ENCODE measurements at regions not wholly inside any gene's neighbourhood (a gene's known extent, or its start where the extent isn't known, plus 50 kb on each side); places are given as distances from the start of the nearest gene placed in this dataset.

GRCh38 chr3:177347611-177348010 is 150.3 kb upstream of the TBL1XR1 start:
- Histone ChIP-seq H3K4me3 (ENCODE audit: extremely low read depth in 1 of 4, insufficient read depth in 2 of 4, low read depth in 3 of 4, low read length in 4 of 4) (no peak overlapping the region), H4K5ac (ENCODE audit: insufficient read length, low read depth, low read length) (no peak overlapping the region), H3K18ac (ENCODE audit: extremely low read depth, low read length) (no peak overlapping the region), H3K4me2 (ENCODE audit: insufficient read depth in 1 of 2, low read depth in 2 of 2, low read length in 2 of 2) (no peak overlapping the region), H2BK5ac (ENCODE audit: low read depth, low read length) (no peak overlapping the region), H3K36me3 (ENCODE audit: control insufficient read depth in 2 of 4, insufficient read depth in 4 of 4, low read length in 3 of 4) (no peaks in the 10 kb centered on the region), H3K27ac (ENCODE audit: low read depth, low read length) (no peak overlapping the region), H3K79me2 (ENCODE audit: control insufficient read depth in 1 of 2, insufficient read depth in 2 of 2, low read length in 2 of 2) (no peaks in the 10 kb centered on the region), H3K27me3 (replicated peaks in 1 of 4; ENCODE audit: control insufficient read depth in 3 of 4, extremely low read depth in 1 of 4, insufficient read depth in 3 of 4, low read length in 3 of 4) (peaks cover 8 to 43% (median 37%) of the 10 kb centered on the region in 4 experiments), H2AK5ac (ENCODE audit: low read depth, low read length) (no peak overlapping the region), H2AFZ (ENCODE audit: low read length) (no peak overlapping the region), H2BK15ac (ENCODE audit: low read length) (no peak overlapping the region), H3K79me1 (ENCODE audit: low read depth, low read length) (no peaks in the 10 kb centered on the region), H4K20me1 (replicated peaks in 1 of 2; ENCODE audit: control insufficient read depth in 1 of 2, insufficient read depth in 2 of 2, low read length in 2 of 2) (peaks cover 0 to 1% of the 10 kb centered on the region in 2 experiments), H3K9ac (replicated peaks in 1 of 4; ENCODE audit: extremely low read depth in 1 of 4, low read depth in 3 of 4, low read length in 3 of 4) (no peak overlapping the region), H3K56ac (replicated peaks; ENCODE audit: insufficient read length, low read depth, low read length) (no peak overlapping the region), H3K4ac (replicated peaks; ENCODE audit: insufficient read length, low read depth, low read length) (no peak overlapping the region), H3K4me1 (replicated peaks in 1 of 4; ENCODE audit: control insufficient read depth in 3 of 4, insufficient read depth in 4 of 4, low read length in 3 of 4) (peaks cover 4 to 12% (median 7%) of the 10 kb centered on the region in 4 experiments; a peak in 4 of 7 replicates), H3K9me3 (ENCODE audit: insufficient read depth in 2 of 2, low read depth in 1 of 2, low read length in 1 of 2) (no peaks in the 10 kb centered on the region), H3K23ac (ENCODE audit: insufficient read length) (no peak overlapping the region), H4K91ac (replicated peaks; ENCODE audit: insufficient read length, low read length) (no peak overlapping the region), H2BK120ac (replicated peaks; ENCODE audit: low read depth, low read length) (no peak overlapping the region), H2BK20ac (ENCODE audit: low read length) (no peak overlapping the region), H2BK12ac (ENCODE audit: low read depth, low read length) (no peak overlapping the region), H4K8ac (ENCODE audit: extremely low read depth, insufficient read depth, low read length) (no peak overlapping the region), H3K14ac (ENCODE audit: insufficient read length) (no peak overlapping the region), H3K23me2 (ENCODE audit: low read depth, low read length) (no peaks in the 10 kb centered on the region)
- FAIRE-seq (no peak), DNase-seq (ENCODE audit: low read depth in 1 of 2, low spot score in 2 of 2) (peak in 1 of 2 experiments; percentile 3)
- 87% methylated on average over 1 of the region's 1 CpG; no CpG with 5 or more reads in 1 of the 2 experiments for WGBS, 2 experiments (ENCODE audit: extremely low coverage in 1 of 2, insufficient coverage in 1 of 2, insufficient read length in 1 of 2, insufficient replicate concordance in 2 of 2, low coverage in 1 of 2, low lambda C conversion rate in 2 of 2, missing lambda C conversion rate in 1 of 2)
- ChIA-PET CTCF (ENCODE audit: partially characterized antibody) (interaction anchor here (1.2 kb wide), 1 partner anchor 14 kb away, joined by 3 read pairs; no protein-coding TSS in a partner anchor), POLR2A (ENCODE audit: partially characterized antibody) (no interaction called here)
- no peak for TF ChIP-seq SIRT6 (IDR thresholded peaks at IDR 0.05; ENCODE audit: low read length)
